HCT116 (cell line): ENCODE measurements at regions not wholly inside any gene's neighbourhood (a gene's known extent, or its start where the extent isn't known, plus 50 kb on each side); places are given as distances from the start of the nearest gene placed in this dataset.

Experiments
- ATAC-seq: fragments of 200-7000 bp; cut with Tn5 transposase; 2 replicates; pipeline ENCODE4 v1.9.1; 2020; ENCODE audit warnings: mild to moderate bottlenecking, moderate library complexity
- BruUV-seq: library from RNA; stranded (reverse); fragments of 400-500 nt; replicated peaks from 2 replicates; lab custom pipeline; 2021; lab: Mats Ljungman, UMichigan
- CTCF ChIA-PET: fragments of 300-600 bp; sonication (Branson Sonifier 250); formaldehyde crosslinking; loops from one replicate; lab custom pipeline; 2021; ENCODE audit warnings: antibody characterized with exemption; lab: Charles Lee
- POLR2A ChIA-PET: fragments of 300-600, 350-600 bp; sonication (Branson Sonifier 250); formaldehyde crosslinking; loops from one replicate; lab custom pipeline; 2021; ENCODE audit warnings: antibody characterized with exemption; lab: Charles Lee
- RAD21 ChIA-PET, 2 experiments: fragments of 300-600 bp; sonication (Branson Sonifier 250); formaldehyde crosslinking; loops; one replicate each; lab custom pipeline; 2023; ENCODE audit warnings: low total read pairs in 2 of 2; ENCODE audit not compliant: uncharacterized antibody in 2 of 2, unreplicated experiment in 2 of 2, low non-redundant PET in 1 of 2; lab: Charles Lee
- DNase-seq: peaks from one replicate; pipeline ENCODE4 v3.0.0-alpha.2; 2010; ENCODE audit warnings: low read depth, low spot score
- H2AFZ ChIP-seq: fragments of 200-600 bp; shearing (Covaris generic), sonication (generic); 2 replicates; pipeline ENCODE4 v1.6.1; 2017; ENCODE audit warnings: low read depth, mixed run types, mixed read lengths, antibody characterized with exemption, low read length; ENCODE audit not compliant: poor library complexity, severe bottlenecking
- H3K27ac ChIP-seq: 2 replicates; pipeline ENCODE4 v1.5.1; 2012; ENCODE audit warnings: low read depth, low read length
- H3K27me3 ChIP-seq: fragments of 200-600 bp; sonication (generic); 2 replicates; pipeline ENCODE4 v1.6.1; 2016; ENCODE audit warnings: mixed run types, low read length, mixed read lengths; ENCODE audit not compliant: insufficient read depth
- H3K36me3 ChIP-seq, 2 experiments: fragments of 200-500 bp in 1 of 2; fragments of 200-600 bp in 1 of 2; sonication (Bioruptor generic) in 1 of 2; sonication (generic) in 1 of 2; 2 replicates each; pipeline versions ENCODE4 v1.5.1 to v1.6.1; 2014 to 2016; ENCODE audit warnings: low read length in 2 of 2, inconsistent platforms in 1 of 2, mixed read lengths in 1 of 2, mixed run types in 1 of 2; ENCODE audit not compliant: insufficient read depth in 2 of 2, control insufficient read depth in 1 of 2
- H3K4me1 ChIP-seq, 2 experiments: fragments of 200-600 bp in 1 of 2; sonication (generic) in 1 of 2; 2 replicates each; pipeline versions ENCODE4 v1.5.1 to v1.6.1; 2012 to 2017; ENCODE audit warnings: low read length in 2 of 2, inconsistent platforms in 1 of 2, mild to moderate bottlenecking in 1 of 2, mixed read lengths in 1 of 2, mixed run types in 1 of 2, moderate library complexity in 1 of 2; ENCODE audit not compliant: insufficient read depth in 2 of 2, control insufficient read depth in 1 of 2
- H3K4me2 ChIP-seq: fragments of 200-600 bp; sonication (generic); 2 replicates; pipeline ENCODE4 v1.6.1; 2017; ENCODE audit warnings: mixed run types, low read length, mixed read lengths
- H3K4me3 ChIP-seq, 2 experiments: fragments of 200-600 bp in 1 of 2; sonication (generic) in 1 of 2; replicated peaks in 1 of 2; 2 replicates each; pipeline ENCODE4 v1.5.1; 2011 to 2016; ENCODE audit warnings: low read length in 2 of 2, control low read depth in 1 of 2, low read depth in 1 of 2, mild to moderate bottlenecking in 1 of 2, mixed read lengths in 1 of 2, mixed run types in 1 of 2
- H3K79me2 ChIP-seq: fragments of 200-600 bp; sonication (generic); 2 replicates; pipeline ENCODE4 v1.6.1; 2017; ENCODE audit warnings: mild to moderate bottlenecking, mixed run types, low read length, moderate library complexity, mixed read lengths; ENCODE audit not compliant: insufficient read depth
- H3K9ac ChIP-seq: fragments of 200-600 bp; sonication (generic); 2 replicates; pipeline ENCODE4 v1.6.1; 2016; ENCODE audit warnings: low read length, mixed read lengths
- H3K9me2 ChIP-seq: fragments of 200-600 bp; sonication (generic), shearing (Covaris generic); 2 replicates; pipeline ENCODE4 v1.6.1; 2017; ENCODE audit warnings: mixed run types, mild to moderate bottlenecking, moderate library complexity; ENCODE audit not compliant: insufficient read depth
- H3K9me3 ChIP-seq, 2 experiments: fragments of 200-500 bp in 1 of 2; fragments of 200-600 bp in 1 of 2; sonication (Bioruptor generic) in 1 of 2; sonication (generic) in 1 of 2; 2 replicates each; pipeline ENCODE4 v1.6.1; 2014 to 2017; ENCODE audit warnings: low read length in 2 of 2, mixed read lengths in 2 of 2, inconsistent platforms in 1 of 2, low read depth in 1 of 2, mild to moderate bottlenecking in 1 of 2, mixed run types in 1 of 2, moderate library complexity in 1 of 2; ENCODE audit not compliant: control insufficient read depth in 1 of 2, insufficient read depth in 1 of 2
- H4K20me1 ChIP-seq: fragments of 200-600 bp; sonication (generic), shearing (Covaris generic); 2 replicates; pipeline ENCODE4 v1.6.1; 2017; ENCODE audit warnings: mixed run types, mild to moderate bottlenecking, moderate library complexity; ENCODE audit not compliant: insufficient read depth
- EGR1 ChIP-seq: IDR thresholded peaks from 2 replicates; pipeline ENCODE4 v1.6.1; 2012; ENCODE audit warnings: low read depth
- EZH2 ChIP-seq: fragments of 200-600 bp; sonication (generic); IDR thresholded peaks from 2 replicates; pipeline ENCODE4 v1.6.1; 2017; ENCODE audit warnings: antibody characterized with exemption, mixed run types
- EZH2phosphoT487 ChIP-seq: fragments of 200-600 bp; IDR thresholded peaks from 2 replicates; pipeline ENCODE4 v1.6.1; 2018; ENCODE audit warnings: antibody characterized with exemption, borderline replicate concordance
- MAX ChIP-seq: IDR thresholded peaks from 2 replicates; pipeline ENCODE4 v1.6.1; 2012
- POLR2AphosphoS5 ChIP-seq: IDR thresholded peaks from 2 replicates; pipeline ENCODE4 v1.6.1; 2011; ENCODE audit warnings: mild to moderate bottlenecking, low read depth, low read length, moderate library complexity
- YY1 ChIP-seq: IDR thresholded peaks from 2 replicates; pipeline ENCODE4 v1.6.1; 2011; ENCODE audit warnings: low read length, low read depth, moderate library complexity, mild to moderate bottlenecking; ENCODE audit not compliant: insufficient replicate concordance; ENCODE audit errors: extremely low read depth
- ZBTB33 ChIP-seq: IDR thresholded peaks from 2 replicates; pipeline ENCODE4 v1.6.1; 2011; ENCODE audit warnings: mild to moderate bottlenecking, low read length, moderate library complexity; ENCODE audit not compliant: insufficient replicate concordance; ENCODE audit errors: extremely low read depth
- intact Hi-C: fragments of 100-400 bp; cut with micrococcal nuclease; formaldehyde crosslinking; loops from 2 replicates; pipeline ENCODE4 v1.10.0; 2022

GRCh38 chr13:76351541-76352229, 534.5 kb downstream of the KCTD12 start:
- H3K4me3 ChIP-seq, result no peak overlapping the region
- DNase-seq (no peak), ATAC-seq (no peak)
- POLR2A ChIA-PET, result no interaction called here
- no peak overlapping the region for H3K9ac ChIP-seq
- no peak overlapping the region for H2AFZ ChIP-seq
- no peaks in the 10 kb centered on the region for H3K27me3 ChIP-seq
- H3K36me3 ChIP-seq, result no peaks in the 10 kb centered on the region
- no peaks in the 10 kb centered on the region for H4K20me1 ChIP-seq
- RAD21 ChIA-PET, result no interaction called here
- no peak overlapping the region for H3K4me2 ChIP-seq
- CTCF ChIA-PET, result no interaction called here
- BruUV-seq, result no TSS peak
- H3K4me1 ChIP-seq, result no peaks in the 10 kb centered on the region
- H3K9me3 ChIP-seq, result no peaks in the 10 kb centered on the region
- H3K9me2 ChIP-seq, result no peaks in the 10 kb centered on the region
- H3K27ac ChIP-seq, result no peak overlapping the region
- H3K79me2 ChIP-seq, result no peaks in the 10 kb centered on the region
- intact Hi-C loops, result no loop called here
- TF ChIP-seq MAX (no peak), YY1 (no peak), ZBTB33 (no peak), EZH2phosphoT487 (no peak), POLR2AphosphoS5 (no peak), EGR1 (no peak), EZH2 (no peak)
